GM19463 (cell line): ENCODE measurements at regions not wholly inside any gene's neighbourhood (a gene's known extent, or its start where the extent isn't known, plus 50 kb on each side); places are given as distances from the start of the nearest gene placed in this dataset.

ENCODE experiments used
- ATAC-seq: cut with Tn5 transposase; IDR thresholded peaks from one replicate; pipeline ENCODE4 v1.9.1; 2021; ENCODE audit warnings: mild to moderate bottlenecking, moderate library complexity; ENCODE audit not compliant: unreplicated experiment

DNA sequence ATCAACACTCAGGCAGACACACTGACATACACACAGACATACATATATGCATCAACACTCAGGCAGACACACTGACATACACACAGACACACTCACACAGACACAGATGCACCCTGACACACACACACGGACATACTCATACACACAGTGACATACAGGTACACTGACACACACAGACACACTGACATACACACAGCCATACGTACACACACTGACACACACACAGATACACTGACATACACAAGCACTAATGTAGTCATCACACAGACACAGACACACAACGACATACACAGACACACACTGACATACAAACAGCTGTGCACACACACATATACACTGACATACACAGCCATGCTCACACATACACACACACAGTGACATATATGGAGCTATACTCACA is 131.0 kb upstream of the CSF3R start:
- ATAC-seq, result no peak

DNA sequence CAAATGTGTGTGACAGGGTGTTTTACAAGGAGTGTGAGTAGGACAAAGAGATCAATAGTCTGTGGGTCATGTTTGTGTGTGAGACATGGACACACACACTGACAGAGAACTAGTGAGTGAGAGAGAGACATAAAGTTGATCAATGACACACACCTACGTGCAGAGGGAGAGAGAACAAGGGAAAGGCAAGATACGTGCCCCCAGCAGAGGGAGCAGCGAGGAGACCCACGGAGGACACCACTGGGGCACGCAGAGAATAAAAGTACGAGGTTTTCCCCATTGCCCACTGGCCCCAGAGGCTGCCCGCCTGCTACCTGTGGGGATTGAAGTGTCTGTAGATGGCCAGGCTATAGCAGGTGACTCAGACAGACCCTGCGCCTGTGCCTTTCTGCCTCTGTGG is 130.2 kb upstream of the CSF3R start:
- no peak for ATAC-seq

- ATAC-seq, result no peak
These were observed 129.4 kb upstream of the CSF3R start for GRCh38 chr1:36612121-36612520.

DNA sequence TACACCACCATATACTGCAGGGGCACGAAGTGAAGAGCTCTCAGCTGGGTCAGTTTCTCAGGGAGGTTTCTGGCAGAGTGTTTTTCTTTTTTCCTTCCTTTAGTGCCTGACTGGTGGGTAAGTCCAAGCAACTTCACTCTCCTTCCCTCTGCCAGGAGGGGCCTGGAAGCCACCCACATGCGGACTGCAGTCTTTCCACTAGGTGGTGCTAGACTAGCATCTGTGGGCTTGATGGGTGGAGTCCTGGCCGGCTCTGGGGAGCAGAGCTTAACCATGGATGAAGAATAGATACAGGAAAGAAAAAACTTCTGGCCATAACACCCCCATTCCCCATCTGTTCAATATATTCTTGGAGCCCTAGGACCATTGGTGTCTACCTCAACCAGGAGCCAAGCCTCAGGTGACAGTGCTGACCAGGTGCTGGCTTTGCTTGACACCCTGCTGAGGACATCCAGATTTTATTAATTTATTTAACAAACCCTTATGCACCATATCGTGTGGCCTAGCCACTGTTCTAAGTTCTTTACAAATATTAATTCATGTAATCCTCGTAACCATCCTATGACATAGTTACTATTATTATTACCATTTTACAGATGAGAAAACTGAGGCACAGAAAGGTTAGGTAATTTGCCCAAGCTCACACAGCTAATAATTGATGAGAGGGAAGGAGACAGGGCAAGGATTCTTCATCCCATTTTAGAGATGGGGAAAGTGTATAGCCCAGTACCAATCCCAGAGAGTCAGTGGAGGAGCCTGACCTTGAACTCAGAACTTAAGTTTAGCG is 126.7 kb upstream of the CSF3R start:
- ATAC-seq, result no peak

- ATAC-seq, result no peak
These were observed 125.6 kb upstream of the CSF3R start for GRCh38 chr1:36608272-36608671.

GRCh38 chr1:36607263-36607651 is 124.5 kb upstream of the CSF3R start:
- ATAC-seq, result no peak

DNA sequence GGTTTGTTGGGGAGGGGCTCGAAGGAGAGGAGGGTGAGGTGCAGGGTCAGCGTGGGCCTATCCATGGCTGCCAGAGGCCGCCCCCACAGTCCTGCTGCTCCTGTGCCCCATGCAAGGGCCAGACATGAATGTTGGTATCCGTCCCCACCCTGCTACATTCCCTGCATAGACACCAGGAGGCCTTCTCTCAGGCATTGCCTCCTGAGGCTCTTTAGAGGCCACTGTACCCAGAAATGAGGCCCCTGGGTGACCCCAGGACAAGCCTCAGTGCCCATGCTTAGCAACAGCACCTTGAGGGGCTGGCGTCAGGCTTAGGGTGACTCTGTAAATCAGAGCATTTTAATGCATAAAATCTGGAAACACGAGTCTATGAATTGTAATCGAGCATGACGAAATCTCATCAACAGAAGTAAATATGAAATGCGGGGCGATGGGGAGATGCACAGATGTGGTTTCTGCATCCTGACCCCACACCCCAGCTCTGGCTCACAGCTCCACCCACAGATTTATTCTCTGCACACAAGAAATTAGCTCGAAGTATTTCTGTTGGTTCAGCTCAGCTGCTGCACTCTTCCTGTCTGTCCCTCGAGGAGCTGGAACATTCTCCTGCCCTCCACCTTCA is 124.0 kb upstream of the CSF3R start:
- ATAC-seq, result no peak

DNA sequence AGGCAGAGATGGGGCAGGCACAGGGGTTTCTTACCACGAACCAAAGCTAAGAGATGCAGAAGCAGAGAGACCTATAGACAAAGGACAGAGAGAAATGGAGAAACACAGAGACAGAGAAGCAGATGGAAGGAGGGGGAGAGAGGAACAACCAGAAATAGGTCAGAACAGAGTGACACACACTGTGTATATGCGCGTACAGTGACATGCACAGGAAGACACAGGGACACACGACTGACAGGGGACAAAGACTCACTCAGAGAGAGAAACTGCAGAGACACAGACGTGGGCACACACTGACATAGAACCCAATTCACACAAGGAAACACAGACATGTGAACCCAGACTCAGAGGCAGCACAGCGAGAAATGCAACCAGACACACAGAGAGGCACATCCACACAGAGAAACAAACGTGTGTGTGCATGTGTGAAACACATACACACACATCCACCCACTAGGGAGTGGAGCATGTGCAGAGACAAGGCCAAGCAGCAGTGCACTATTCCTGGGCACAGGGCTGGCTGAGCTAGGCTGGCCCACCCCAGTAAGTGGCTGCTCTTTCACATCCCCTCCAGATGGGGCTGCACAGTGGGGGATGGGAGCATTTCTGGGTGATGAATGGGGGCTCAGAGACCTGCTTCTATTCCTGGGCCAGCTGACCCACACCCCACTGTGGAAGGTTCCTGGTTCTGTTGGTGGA is 123.4 kb upstream of the CSF3R start:
- no peak for ATAC-seq

- no peak for ATAC-seq
These were observed 120.7 kb upstream of the CSF3R start for GRCh38 chr1:36603461-36603860.

GRCh38 chr1:36602184-36602583 is 119.5 kb upstream of the CSF3R start:
- ATAC-seq, result no peak

GRCh38 chr1:36599828-36600227 is 117.1 kb upstream of the CSF3R start:
- no peak for ATAC-seq

- ATAC-seq, result no peak
These were observed 114.8 kb upstream of the CSF3R start for GRCh38 chr1:36597514-36597913.

DNA sequence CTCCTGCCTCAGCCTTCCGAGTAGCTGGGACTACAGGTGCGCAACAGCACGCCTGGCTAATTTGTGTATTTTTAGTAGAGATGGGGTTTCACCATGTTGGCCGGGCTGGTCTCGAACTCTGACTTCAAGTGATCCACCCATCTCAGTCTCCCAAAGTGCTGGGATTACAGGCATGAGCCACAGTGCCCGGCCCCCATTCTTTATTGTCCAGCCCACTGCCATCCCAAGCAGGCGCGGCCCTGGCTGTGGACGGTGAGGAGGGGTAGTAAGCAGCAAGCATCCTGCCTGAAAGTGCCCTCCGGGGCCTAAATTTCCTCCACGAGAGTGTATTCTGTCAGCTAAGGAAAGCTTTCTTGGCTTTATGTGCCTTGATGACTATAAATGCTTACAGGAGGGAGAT is 113.2 kb upstream of the CSF3R start:
- no peak for ATAC-seq

DNA sequence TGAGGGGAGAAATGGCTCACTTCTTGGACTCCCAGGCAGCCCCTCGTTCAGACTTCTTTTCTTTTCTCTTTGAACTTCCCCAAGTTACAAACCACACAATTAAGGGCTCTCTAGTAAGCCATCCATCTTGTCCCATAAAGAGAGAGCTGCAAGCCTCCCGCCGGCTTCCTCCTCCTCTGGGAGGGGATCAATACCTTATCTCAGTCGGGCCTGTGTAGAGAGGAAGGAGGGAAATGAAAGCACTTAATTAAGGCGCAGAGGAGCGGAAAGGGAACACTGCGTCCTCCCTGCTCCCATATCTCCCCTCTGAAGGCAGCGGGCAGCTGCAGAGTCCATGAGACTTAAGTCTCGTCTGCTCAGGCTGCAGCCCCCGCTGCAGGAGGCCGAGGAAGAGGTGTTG is 112.6 kb upstream of the CSF3R start:
- no peak for ATAC-seq

DNA sequence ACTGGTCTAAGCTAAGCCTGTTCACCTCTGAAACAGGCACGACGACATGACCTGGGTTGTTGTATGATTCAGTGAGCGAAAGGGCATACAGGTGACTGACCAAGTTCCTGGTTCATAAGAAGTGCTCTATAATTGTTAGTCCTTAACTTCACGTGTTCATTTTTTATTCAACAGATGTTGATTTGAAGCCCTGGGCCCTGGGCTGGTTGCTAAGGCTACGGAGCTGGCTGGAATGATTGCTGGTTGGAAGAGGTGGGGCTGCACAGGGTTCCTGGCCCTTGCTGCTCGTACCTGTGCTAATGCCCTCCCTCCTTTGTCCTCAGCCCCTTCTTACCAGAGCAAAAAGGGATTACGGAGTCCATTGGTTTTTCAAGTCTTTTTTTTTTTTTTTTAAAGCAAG is 111.3 kb upstream of the CSF3R start:
- ATAC-seq, result no peak

- no peak for ATAC-seq
These were observed 108.6 kb upstream of the CSF3R start for GRCh38 chr1:36591278-36591677.

DNA sequence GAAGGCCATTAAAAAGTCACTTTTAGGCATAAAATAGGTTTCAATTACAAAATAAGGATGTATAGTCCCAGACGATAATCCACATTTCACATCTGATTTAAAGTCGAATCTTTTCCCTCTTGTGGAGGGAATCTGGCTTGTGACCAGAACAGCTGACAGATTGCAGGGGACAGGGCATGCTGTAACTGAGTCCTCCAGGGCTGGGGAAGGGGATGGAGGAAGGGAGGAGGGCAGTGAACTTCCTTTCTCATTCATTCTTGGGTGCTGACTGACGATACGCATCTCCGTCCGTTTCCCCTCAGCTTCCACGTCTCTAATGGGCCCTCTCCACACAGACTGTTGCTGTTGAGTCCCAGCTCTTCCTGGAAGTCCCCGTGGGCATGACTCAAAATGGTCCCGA is 108.1 kb upstream of the CSF3R start:
- no peak for ATAC-seq

DNA sequence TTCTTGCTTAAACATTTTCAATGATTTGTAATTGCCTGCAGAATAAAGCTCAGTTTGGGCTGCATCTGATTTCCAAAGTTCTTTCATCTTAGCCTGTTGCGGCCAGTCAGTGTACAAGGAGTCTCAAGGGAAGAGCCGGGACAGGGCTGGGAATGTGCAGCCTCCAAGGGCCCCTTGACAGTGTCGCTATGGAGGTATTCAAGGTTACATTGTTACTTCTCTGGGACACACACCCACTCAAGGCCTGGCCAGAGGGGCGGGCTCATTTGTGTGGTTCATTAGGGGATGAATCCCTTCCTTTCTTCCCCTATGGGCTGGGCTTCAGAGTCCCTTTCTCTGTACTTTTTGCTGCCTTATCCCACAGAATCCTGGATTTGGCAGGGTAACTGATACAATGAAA is 107.6 kb upstream of the CSF3R start:
- no peak for ATAC-seq

GRCh38 chr1:36588972-36589371 is 106.3 kb upstream of the CSF3R start:
- ATAC-seq, result no peak

- no peak for ATAC-seq
These were observed 103.1 kb upstream of the CSF3R start for GRCh38 chr1:36585569-36586548.

- no peak for ATAC-seq
These were observed 102.3 kb upstream of the CSF3R start for GRCh38 chr1:36584874-36585453.
